K562 (cell line): ENCODE measurements at regions not wholly inside any gene's neighbourhood (a gene's known extent, or its start where the extent isn't known, plus 50 kb on each side); places are given as distances from the start of the nearest gene placed in this dataset.

Source experiments
- ATAC-seq: fragments of 200-7000 bp; cut with Tn5 transposase; 3 replicates; pipeline ENCODE4 v1.9.1; 2020; ENCODE audit warnings: moderate library complexity
- BruUV-seq: library from RNA; stranded (reverse); fragments of 400-500 nt; replicated peaks from 2 replicates; lab custom pipeline; 2021; lab: Mats Ljungman, UMichigan
- CTCF ChIA-PET: fragments of 300-600 bp; formaldehyde crosslinking; extraction: SDS; loops from one replicate; lab custom pipeline; 2021; ENCODE audit warnings: low intra/inter-chr PET ratio; lab: Yijun Ruan, JAX
- POLR2A ChIA-PET: fragments of 300-600, 350-650 bp; sonication (Branson Sonifier 250); formaldehyde crosslinking; extraction: SDS; loops from one replicate; lab custom pipeline; 2021; ENCODE audit warnings: antibody characterized with exemption, inconsistent platforms; lab: Yijun Ruan, JAX
- DNase-seq, 4 experiments: peaks; one replicate each; pipeline versions ENCODE4 v3.0.0 to v3.0.0-alpha.2; 2011 to 2018; ENCODE audit warnings: low spot score in 3 of 4, mixed read lengths in 3 of 4; ENCODE audit errors: extremely low read depth in 1 of 4
- FAIRE-seq: peaks from 2 replicates; lab custom pipeline; 2011; peaks lifted over from hg19 to GRCh38; lab: Jason Lieb, UNC
- H2AFZ ChIP-seq: 2 replicates; pipeline ENCODE4 v1.6.0; 2011; ENCODE audit warnings: low read depth, low read length, control low read depth, inconsistent platforms
- H3K27ac ChIP-seq: fragments of 200-600 bp; 3 replicates; pipeline ENCODE4 v1.8.0; 2011; ENCODE audit warnings: low read depth, mild to moderate bottlenecking, control low read depth, inconsistent platforms, low read length, moderate library complexity, mixed read lengths; ENCODE audit errors: extremely low read depth
- H3K27me3 ChIP-seq, 2 experiments: fragments of 300-600 bp in 1 of 2; 2 replicates in 1 of 2; 3 replicates in 1 of 2; pipeline versions ENCODE4 v1.6.0 to v1.8.0; 2011; ENCODE audit warnings: inconsistent platforms in 2 of 2, low read length in 2 of 2, mild to moderate bottlenecking in 1 of 2, mixed read lengths in 1 of 2, moderate library complexity in 1 of 2; ENCODE audit not compliant: control insufficient read depth in 2 of 2, insufficient read depth in 2 of 2
- H3K36me3 ChIP-seq: fragments of 300-600 bp; 3 replicates; pipeline ENCODE4 v1.8.0; 2011; ENCODE audit warnings: mild to moderate bottlenecking, low read length, inconsistent platforms; ENCODE audit not compliant: control insufficient read depth, insufficient read depth
- H3K4me1 ChIP-seq, 2 experiments: fragments of 200-600 bp in 1 of 2; replicated peaks in 1 of 2; 2 replicates in 1 of 2; 3 replicates in 1 of 2; pipeline versions ENCODE4 v1.5.1 to v1.8.0; 2011; ENCODE audit warnings: inconsistent platforms in 2 of 2, low read length in 2 of 2, mild to moderate bottlenecking in 1 of 2, mixed read lengths in 1 of 2, moderate library complexity in 1 of 2; ENCODE audit not compliant: control insufficient read depth in 2 of 2, insufficient read depth in 2 of 2
- H3K4me2 ChIP-seq: 2 replicates; pipeline ENCODE4 v1.6.1; 2011; ENCODE audit warnings: low read length, control low read depth, inconsistent platforms, mixed read lengths; ENCODE audit not compliant: insufficient read depth
- H3K4me3 ChIP-seq: fragments of 200-600 bp; sonication (generic), shearing (Covaris generic); 2 replicates; pipeline ENCODE4 v1.5.1; 2016; ENCODE audit warnings: control low read depth, inconsistent platforms
- H3K79me2 ChIP-seq: fragments of 200-600 bp; 3 replicates; pipeline ENCODE4 v1.8.0; 2011; ENCODE audit warnings: low read length, inconsistent platforms; ENCODE audit not compliant: control insufficient read depth, insufficient read depth
- H3K9ac ChIP-seq, 2 experiments: 2 replicates each; pipeline versions ENCODE4 v1.6.0 to v1.6.1; 2011; ENCODE audit warnings: low read depth in 2 of 2, low read length in 2 of 2, control low read depth in 1 of 2, inconsistent platforms in 1 of 2, mild to moderate bottlenecking in 1 of 2, mixed read lengths in 1 of 2; ENCODE audit not compliant: insufficient read depth in 1 of 2
- H3K9me1 ChIP-seq: one replicate; pipeline ENCODE4 v1.6.0; 2011; ENCODE audit warnings: inconsistent platforms, mild to moderate bottlenecking, low read length, moderate library complexity; ENCODE audit not compliant: control insufficient read depth, insufficient read depth
- H3K9me3 ChIP-seq: replicated peaks from 2 replicates; pipeline ENCODE4 v1.5.1; 2011; ENCODE audit warnings: low read depth, low read length, inconsistent platforms; ENCODE audit not compliant: control insufficient read depth, insufficient read depth
- H4K20me1 ChIP-seq: replicated peaks from 2 replicates; pipeline ENCODE4 v1.6.1; 2011; ENCODE audit warnings: low read length, inconsistent platforms, mixed read lengths; ENCODE audit not compliant: control insufficient read depth, insufficient read depth
- GATAD2B ChIP-seq: fragments of 450-650 bp; IDR thresholded peaks from 2 replicates; pipeline ENCODE4 v1.6.1; 2017; ENCODE audit warnings: mild to moderate bottlenecking, borderline replicate concordance
- HMG20B ChIP-seq: fragments of 250-450 bp; sonication (Bioruptor Pico); IDR thresholded peaks from 2 replicates; pipeline ENCODE4 v1.5.0; 2021; ENCODE audit warnings: mild to moderate bottlenecking
- NR2C1 ChIP-seq, 2 experiments: fragments of 450-650 bp; IDR thresholded peaks; 2 replicates each; pipeline ENCODE4 v1.6.1; 2017; ENCODE audit warnings: mild to moderate bottlenecking in 2 of 2, antibody characterized with exemption in 1 of 2, inconsistent platforms in 1 of 2, missing compliant biosample characterization in 1 of 2, missing genetic modification characterization in 1 of 2
- RFX1 ChIP-seq: fragments of 450-650 bp; IDR thresholded peaks from 2 replicates; pipeline ENCODE4 v1.6.1; 2016; ENCODE audit warnings: mild to moderate bottlenecking, moderate library complexity
- SMARCA4 ChIP-seq: fragments of 450-650 bp; IDR thresholded peaks from 2 replicates; pipeline ENCODE4 v1.6.1; 2016
- TCF7L2 ChIP-seq: fragments of 150-350 bp; IDR thresholded peaks from 2 replicates; pipeline ENCODE4 v1.6.1; 2016; ENCODE audit warnings: low read depth, mild to moderate bottlenecking, low read length, moderate library complexity
- TEAD2 ChIP-seq: fragments of 450-650 bp; IDR thresholded peaks from 2 replicates; pipeline ENCODE4 v1.6.1; 2016; ENCODE audit warnings: missing genetic modification characterization, control low read depth, missing compliant biosample characterization
- ZFX ChIP-seq: sonication (generic); formaldehyde crosslinking; IDR thresholded peaks from 2 replicates; pipeline ENCODE4 v1.8.0; 2022; ENCODE audit warnings: mild to moderate bottlenecking, missing genetic modification reagents, moderate library complexity
- ZNF184 ChIP-seq: sonication (generic); formaldehyde crosslinking; IDR thresholded peaks from 2 replicates; pipeline ENCODE4 v1.5.0; 2020; ENCODE audit warnings: missing genetic modification reagents
- ZNF282 ChIP-seq: sonication (generic); formaldehyde crosslinking; IDR thresholded peaks from 2 replicates; pipeline ENCODE4 v1.8.1; 2023; ENCODE audit warnings: missing genetic modification reagents
- ZNF780A ChIP-seq: fragments of 250-450 bp; sonication (Bioruptor Pico); IDR thresholded peaks from 2 replicates; pipeline ENCODE4 v1.5.0; 2021; ENCODE audit warnings: mild to moderate bottlenecking
- in situ Hi-C: fragments of 300-500 bp; cut with MboI; formaldehyde crosslinking; loops from 4 replicates; pipeline ENCODE4 v1.15.0; 2018; ENCODE audit warnings: inconsistent platforms, mixed read lengths
- intact Hi-C: fragments of 100-400 bp; cut with micrococcal nuclease; formaldehyde crosslinking; loops from 2 replicates; pipeline ENCODE4 v1.14.2; 2022
- TF ChIP-seq, protein P1 (sequence below): sonication (generic); formaldehyde crosslinking; IDR thresholded peaks from 2 replicates; pipeline ENCODE4 v1.8.0; 2022; ENCODE audit warnings: mild to moderate bottlenecking, missing genetic modification reagents
- TF ChIP-seq, protein P2 (sequence below): sonication (generic); formaldehyde crosslinking; IDR thresholded peaks from 2 replicates; pipeline ENCODE4 v1.8.0; 2022; ENCODE audit warnings: mild to moderate bottlenecking, missing genetic modification reagents

DNA sequence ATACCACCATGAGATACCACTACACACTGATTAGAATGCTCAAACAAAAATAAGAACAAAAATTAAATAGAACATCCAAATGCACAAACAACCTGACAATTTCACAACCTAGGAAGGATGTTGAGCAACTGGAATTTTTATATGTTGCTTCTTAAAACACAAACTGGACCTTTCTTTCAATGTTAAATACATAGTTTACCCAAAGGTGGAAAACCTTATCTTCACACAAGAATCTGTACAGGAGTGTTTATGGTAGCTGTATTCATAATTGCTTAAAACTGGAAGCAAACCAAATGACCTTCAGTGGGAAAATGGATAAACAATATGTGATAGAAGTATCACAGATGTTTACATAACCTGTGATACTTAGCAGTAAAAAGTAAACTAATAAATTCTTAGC, 573.8 kb downstream of the MAGEB5 start:
- no peak for ATAC-seq
- H3K9me3 ChIP-seq: no peaks in the 10 kb centered on the region
- H4K20me1 ChIP-seq: no peaks in the 10 kb centered on the region
- no peaks in the 10 kb centered on the region for H3K36me3 ChIP-seq
- no peak overlapping the region for H3K4me3 ChIP-seq
- H3K9ac ChIP-seq: no peak overlapping the region
- no peaks in the 10 kb centered on the region for H3K27me3 ChIP-seq
- H3K27ac ChIP-seq: no peak overlapping the region
- intact Hi-C loops (no loop called here), in situ Hi-C loops (no loop called here)
- no peak for DNase-seq
- ChIA-PET CTCF (no interaction called here), POLR2A (no interaction called here)
- FAIRE-seq: no peak
- no peak overlapping the region for H2AFZ ChIP-seq
- no peaks in the 10 kb centered on the region for H3K79me2 ChIP-seq
- H3K9me1 ChIP-seq: no peaks in the 10 kb centered on the region
- TF ChIP-seq ZNF184 (CRISPR knock-in tag) (no peak), ZNF780A (CRISPR knock-in tag) (no peak), ZNF282 (no peak), SMARCA4 (no peak), HMG20B (CRISPR knock-in tag) (no peak), TEAD2 (tag) (no peak), NR2C1 (IDR thresholded peaks at IDR 0.05) (no peak), NR2C1 (tag; IDR thresholded peaks at IDR 0.05) (no peak), GATAD2B (no peak), RFX1 (no peak), ZFX (CRISPR knock-in tag) (no peak), TCF7L2 (no peak)
- TF ChIP-seq, protein P1, sequence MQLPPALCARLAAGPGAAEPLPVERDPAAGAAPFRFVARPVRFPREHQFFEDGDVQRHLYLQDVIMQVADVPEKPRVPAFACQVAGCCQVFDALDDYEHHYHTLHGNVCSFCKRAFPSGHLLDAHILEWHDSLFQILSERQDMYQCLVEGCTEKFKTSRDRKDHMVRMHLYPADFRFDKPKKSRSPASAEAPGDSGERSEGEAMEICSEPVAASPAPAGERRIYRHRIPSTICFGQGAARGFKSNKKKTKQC: no peak
- TF ChIP-seq, protein P2, sequence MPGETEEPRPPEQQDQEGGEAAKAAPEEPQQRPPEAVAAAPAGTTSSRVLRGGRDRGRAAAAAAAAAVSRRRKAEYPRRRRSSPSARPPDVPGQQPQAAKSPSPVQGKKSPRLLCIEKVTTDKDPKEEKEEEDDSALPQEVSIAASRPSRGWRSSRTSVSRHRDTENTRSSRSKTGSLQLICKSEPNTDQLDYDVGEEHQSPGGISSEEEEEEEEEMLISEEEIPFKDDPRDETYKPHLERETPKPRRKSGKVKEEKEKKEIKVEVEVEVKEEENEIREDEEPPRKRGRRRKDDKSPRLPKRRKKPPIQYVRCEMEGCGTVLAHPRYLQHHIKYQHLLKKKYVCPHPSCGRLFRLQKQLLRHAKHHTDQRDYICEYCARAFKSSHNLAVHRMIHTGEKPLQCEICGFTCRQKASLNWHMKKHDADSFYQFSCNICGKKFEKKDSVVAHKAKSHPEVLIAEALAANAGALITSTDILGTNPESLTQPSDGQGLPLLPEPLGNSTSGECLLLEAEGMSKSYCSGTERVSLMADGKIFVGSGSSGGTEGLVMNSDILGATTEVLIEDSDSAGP: no peak
- BruUV-seq: no TSS peak
- H3K4me1 ChIP-seq: no peaks in the 10 kb centered on the region
- no peak overlapping the region for H3K4me2 ChIP-seq
